OCI-LY3 (cell line): ENCODE measurements at regions not wholly inside any gene's neighbourhood (a gene's known extent, or its start where the extent isn't known, plus 50 kb on each side); places are given as distances from the start of the nearest gene placed in this dataset.

Experiments
- EZH2phosphoT487 ChIP-seq: fragments of 200-600 bp; shearing (Covaris generic); IDR thresholded peaks from 2 replicates; pipeline ENCODE4 v1.6.1; 2018; ENCODE audit warnings: antibody characterized with exemption, mixed run types, low read depth
- TF ChIP-seq, protein P1 (sequence below): fragments of 200-600, 300-600 bp; sonication (generic); IDR thresholded peaks from 2 replicates; pipeline ENCODE4 v1.5.1; 2014; ENCODE audit warnings: antibody characterized with exemption, low read length, low read depth

DNA sequence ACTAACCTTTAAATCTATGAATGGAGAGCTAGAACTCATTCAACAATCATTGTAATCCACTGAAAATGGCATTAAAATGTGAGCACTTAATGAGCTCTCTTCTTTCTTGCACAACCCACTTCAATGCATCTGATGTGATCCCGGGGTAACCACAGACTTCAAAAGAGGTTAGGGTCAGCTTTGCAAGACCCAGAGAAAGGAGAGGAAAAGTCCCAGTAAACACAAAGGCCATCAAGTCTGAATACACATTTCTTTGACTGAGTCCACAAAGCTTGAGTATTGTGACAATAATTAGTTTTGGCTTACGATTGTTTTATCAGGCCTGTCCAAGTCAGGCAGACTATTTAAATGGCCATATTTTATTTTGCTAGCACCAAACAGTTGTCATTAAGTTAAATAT is 148.8 kb upstream of the ZNF608 start:
- TF ChIP-seq, protein P1, sequence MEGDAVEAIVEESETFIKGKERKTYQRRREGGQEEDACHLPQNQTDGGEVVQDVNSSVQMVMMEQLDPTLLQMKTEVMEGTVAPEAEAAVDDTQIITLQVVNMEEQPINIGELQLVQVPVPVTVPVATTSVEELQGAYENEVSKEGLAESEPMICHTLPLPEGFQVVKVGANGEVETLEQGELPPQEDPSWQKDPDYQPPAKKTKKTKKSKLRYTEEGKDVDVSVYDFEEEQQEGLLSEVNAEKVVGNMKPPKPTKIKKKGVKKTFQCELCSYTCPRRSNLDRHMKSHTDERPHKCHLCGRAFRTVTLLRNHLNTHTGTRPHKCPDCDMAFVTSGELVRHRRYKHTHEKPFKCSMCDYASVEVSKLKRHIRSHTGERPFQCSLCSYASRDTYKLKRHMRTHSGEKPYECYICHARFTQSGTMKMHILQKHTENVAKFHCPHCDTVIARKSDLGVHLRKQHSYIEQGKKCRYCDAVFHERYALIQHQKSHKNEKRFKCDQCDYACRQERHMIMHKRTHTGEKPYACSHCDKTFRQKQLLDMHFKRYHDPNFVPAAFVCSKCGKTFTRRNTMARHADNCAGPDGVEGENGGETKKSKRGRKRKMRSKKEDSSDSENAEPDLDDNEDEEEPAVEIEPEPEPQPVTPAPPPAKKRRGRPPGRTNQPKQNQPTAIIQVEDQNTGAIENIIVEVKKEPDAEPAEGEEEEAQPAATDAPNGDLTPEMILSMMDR, result no peak
- TF ChIP-seq EZH2phosphoT487, result no peak
